NCI-H526 treated with DMSO at 0.1 percent for 48 hours (cell line): ENCODE measurements at regions not wholly inside any gene's neighbourhood (a gene's known extent, or its start where the extent isn't known, plus 50 kb on each side); places are given as distances from the start of the nearest gene placed in this dataset.
A peak's percentile ranks its signal among the peaks of the same experiment; 100 is the strongest.

Experiments
- DNase-seq: peaks from one replicate; lab custom pipeline; 2025; lab: John Stamatoyannopoulos, UW

DNA sequence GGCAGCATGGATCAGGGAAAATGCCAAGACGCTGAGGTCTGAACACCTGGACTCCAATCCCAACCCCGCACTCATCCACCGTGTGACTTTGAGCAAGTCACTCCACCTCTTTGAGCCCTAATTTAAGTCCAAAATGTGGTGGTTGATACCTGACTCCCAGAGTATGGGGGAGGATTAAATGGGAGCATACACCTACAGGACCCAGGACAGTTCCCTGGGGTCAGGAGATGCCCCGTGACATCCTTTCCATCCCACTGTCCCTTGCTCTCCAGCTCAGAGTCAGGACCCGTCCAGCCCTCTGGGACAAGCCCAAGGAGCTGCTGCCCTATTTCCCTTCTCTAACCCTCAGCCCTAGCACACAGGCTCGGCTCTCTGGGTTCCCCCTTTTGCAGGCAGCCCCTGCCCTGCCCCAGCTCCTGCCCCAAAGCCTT, 276.4 kb downstream of the XXYLT1 start:
- no peak for DNase-seq

- no peak for DNase-seq
Observed at GRCh38 chr3:194995334-194995733, 275.6 kb downstream of the XXYLT1 start.

- no peak for DNase-seq
Observed at GRCh38 chr3:194995922-194996321, 275.0 kb downstream of the XXYLT1 start.

- DNase-seq: no peak
Observed at GRCh38 chr3:194996746-194997145, 274.2 kb downstream of the XXYLT1 start.

- DNase-seq: no peak
Observed at GRCh38 chr3:194998417-194998816, 272.5 kb downstream of the XXYLT1 start.

- no peak for DNase-seq
Observed at GRCh38 chr3:194998948-194999347, 272.0 kb downstream of the XXYLT1 start.

DNA sequence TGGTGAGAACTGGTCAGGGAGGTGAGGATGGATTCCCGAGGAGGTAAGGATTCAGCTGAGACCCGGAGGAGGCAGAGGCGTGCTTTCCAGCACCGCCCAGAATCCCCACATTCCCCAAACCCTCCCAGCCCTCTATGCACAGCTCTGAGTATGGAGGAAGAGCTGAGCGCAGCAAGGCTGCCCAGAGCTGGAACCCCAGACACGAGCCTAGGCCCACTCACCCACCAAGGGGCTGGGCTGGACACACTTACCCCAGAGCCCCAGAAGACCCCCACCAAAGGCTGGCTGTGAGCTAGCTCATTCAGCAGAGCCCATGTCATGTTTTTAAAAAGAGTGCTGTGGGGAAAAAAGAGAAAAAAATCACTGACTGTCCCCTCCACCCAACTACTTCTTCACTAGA, 271.5 kb downstream of the XXYLT1 start:
- DNase-seq: no peak

DNA sequence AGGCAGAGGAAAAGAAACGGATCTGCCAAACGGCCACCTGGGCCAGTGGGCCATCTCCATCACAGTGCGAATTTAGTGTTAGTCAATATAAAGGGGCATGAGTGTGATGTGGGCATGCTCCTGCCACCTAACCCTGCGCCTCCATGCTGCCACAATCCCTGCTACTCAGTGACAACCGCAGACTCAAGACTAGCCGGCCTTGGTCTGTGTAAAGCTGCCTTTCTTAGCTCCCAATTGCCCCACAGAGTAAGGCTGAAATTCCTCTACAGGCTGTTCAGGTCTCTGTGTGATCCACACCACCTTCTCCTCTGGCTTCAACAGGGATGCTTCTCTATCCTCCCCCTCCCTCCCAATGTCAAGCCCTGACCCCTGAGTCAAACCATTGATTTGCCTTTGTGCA, 269.7 kb downstream of the XXYLT1 start:
- no peak for DNase-seq

GRCh38 chr3:195001961-195002861, 268.7 kb downstream of the XXYLT1 start:
- DNase-seq: peak; percentile 93

GRCh38 chr3:195003006-195003892, 267.7 kb downstream of the XXYLT1 start:
- DNase-seq: no peak

DNA sequence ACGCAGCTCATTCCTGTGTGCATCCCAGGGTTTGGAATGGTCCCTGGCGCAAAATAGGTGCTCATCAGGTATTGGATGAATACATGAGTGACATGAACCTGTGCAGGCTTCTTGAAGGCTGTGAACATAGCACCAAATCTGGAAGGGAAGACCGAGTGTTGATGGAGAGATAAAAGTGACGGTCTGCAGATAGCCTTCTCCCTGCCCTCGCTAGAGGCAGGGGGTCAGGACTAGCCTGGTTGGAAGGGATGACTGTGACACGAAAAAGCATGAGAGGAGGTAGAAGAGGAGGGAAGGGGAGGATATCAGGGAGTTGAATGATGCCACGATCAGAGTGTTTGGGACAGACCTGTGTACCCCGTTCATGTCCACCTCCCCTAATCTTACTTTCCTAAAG, 267.1 kb downstream of the XXYLT1 start:
- no peak for DNase-seq

DNA sequence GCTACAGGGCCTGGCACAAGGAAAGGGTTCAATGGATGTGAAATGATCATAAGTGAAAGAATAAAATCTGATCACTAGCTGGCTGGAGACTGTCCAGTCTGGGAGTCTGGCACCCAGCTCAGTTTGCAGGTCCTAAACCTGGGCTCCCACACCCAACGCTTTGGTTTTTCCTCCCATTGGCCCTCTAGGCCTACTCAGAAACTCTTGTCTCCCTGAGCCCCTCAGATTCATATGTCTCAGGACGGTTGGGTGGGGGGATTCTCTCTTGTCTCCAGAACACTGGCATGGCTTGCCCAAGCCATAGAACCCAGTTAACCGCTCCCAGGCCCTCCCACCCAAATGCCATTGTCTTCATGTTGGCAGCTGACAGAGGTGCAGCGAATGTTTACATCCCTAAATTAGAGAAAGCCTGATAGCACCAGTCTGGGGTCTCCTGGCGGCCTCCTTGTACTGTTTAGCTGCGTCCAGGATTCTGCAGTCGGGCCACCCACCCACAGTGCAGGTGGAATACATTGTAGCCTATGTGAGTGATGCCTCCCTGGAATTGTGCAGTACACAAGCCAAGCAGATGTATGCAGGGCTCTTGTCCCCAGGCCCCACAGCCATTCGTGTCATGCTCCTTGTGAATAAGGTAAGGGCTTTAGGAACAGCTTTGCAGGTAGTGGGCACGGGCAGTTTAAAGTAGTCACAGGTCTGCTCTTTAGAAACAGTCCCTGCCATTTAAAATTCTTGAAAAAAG, 266.3 kb downstream of the XXYLT1 start:
- DNase-seq: no peak

DNA sequence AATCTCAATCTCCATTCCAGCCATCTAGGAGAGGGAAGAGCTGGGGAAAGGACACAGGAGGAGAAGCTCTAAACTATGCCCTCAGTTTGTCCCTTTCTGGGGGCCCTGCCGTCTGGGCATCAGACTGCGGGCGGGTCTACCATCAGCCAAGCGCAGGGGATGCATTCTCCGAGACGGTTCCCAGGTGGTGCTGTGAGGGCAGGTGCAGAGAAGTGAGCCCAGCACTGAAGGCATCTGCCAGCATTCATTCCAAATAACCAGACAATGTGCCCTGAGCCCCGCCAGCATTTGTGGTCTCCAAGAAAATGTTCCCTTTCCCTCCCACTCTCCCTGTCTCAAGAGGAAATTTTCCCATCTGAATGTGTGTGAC, 265.7 kb downstream of the XXYLT1 start:
- no peak for DNase-seq

GRCh38 chr3:195005759-195006510, 265.0 kb downstream of the XXYLT1 start:
- DNase-seq: no peak

DNA sequence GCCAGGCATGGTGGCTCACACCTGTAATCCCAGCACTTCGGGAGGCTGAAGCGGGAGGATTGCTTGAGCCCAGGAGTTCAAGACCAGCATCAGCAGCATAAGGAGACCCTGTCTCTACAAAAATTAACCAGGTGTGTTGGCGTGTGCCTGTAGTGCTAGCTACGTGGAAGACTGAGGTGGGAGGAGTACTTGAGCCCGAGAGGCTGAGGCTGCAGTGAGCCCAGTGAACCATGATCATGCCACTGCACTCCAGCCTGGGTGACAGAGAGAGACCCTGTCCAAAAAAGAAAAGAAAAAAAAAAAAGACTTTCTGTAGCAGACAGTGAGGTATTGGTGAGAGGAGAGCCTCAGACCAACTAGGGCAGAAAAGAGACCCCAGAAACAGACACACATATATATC, 263.8 kb downstream of the XXYLT1 start:
- DNase-seq: no peak

- DNase-seq: no peak
Observed at GRCh38 chr3:195007766-195008165, 263.2 kb downstream of the XXYLT1 start.

GRCh38 chr3:195008816-195009215, 262.1 kb downstream of the XXYLT1 start:
- no peak for DNase-seq

DNA sequence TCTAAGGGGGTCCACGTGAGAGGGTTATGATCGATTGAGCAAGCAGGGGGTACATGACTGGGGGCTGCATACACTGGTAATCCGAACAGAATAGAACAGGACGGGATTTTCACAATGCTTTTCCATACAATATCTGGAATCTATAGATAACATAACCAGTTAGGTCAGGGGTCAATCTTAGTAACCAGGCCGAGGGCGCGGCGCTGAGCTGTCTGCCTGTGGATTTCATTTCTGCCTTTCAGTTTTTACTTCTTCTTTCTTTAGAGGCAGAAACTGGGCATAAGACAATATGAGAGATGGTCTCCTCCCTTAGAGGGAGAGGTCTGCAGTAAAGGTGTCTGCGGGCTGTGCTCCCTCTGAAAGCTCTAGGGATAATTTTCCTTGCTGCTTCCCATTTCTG, 261.3 kb downstream of the XXYLT1 start:
- no peak for DNase-seq

DNA sequence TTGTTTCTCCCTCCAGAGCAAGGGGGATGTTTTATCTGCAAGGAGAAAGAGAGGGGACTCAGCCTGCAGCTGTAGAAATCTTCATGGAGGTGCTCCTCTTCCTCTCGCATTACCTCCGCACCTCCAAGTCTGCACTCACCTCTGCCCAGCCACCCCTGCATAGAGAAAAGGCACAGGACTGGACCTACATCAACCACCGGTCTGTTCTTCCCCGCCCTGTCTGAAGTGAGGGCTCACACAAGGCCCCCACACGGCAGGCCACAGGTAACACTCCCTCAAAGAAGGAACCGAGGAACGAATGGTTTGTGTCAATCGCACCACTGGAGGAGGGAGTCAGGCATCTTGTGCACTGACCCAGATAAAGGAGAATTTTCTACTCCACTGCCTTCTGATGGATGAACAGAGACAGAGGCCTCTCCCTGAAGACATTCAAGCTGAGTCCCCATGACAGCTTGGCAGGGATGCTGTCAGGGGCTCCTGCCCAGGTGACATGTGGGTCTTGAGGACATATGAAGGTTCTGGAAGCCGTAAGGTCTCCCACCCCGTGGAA, 260.3 kb downstream of the XXYLT1 start:
- DNase-seq: no peak

DNA sequence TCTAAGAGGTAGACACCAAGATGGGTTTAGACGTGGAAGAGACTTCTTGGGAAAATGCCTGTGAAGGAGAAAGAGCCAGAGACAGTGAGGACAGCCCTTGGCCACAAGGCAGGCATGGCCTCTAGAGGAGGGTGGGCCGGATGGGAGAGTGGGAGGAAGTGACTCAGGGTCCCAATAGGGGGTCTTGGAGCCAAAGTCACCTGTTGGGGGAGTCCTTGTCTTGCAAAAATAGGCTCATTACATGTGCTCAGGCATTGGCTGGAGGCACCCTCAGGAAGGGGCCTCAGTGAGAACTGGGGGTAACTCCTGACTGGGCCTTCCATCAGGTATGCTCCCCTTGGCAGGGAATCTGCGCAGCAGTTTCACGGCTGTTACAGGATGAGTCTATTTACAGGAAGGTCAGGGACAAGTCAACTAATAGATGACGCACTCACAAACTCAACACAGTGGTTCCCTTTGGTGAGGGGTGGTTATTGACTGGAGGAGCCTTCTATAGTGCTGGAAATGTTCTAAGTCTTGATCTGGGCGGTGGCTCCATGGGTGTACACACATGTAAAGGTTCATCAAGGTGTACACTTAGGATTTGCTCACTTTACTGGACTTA, 259.6 kb downstream of the XXYLT1 start:
- DNase-seq: no peak

DNA sequence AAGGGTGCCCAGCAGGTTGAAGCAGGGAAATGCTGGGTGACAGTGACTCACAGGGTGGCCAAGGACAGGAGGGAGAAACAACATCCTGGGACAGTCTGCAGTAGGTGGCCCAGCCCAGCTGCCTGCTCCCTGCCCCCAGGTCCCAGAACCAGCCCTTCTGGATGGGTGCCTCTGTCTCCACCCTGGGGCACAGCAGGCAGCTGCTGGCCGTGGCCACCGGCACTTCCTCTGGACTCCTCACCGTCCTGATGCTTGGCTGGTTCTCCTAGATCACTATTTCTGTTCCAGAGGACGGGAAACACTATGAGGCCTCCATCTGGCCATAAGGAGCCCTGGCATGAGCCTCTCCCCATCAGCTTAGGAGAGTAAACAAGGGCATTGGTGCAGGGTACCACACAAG, 258.9 kb downstream of the XXYLT1 start:
- DNase-seq: no peak
